DMS53 treated with DMSO at 0.1 percent for 48 hours (cell line): ENCODE measurements at regions not wholly inside any gene's neighbourhood (a gene's known extent, or its start where the extent isn't known, plus 50 kb on each side); places are given as distances from the start of the nearest gene placed in this dataset.
"Not testable (repeated sequence)": the region's sequence is repeated elsewhere in the genome, so short reads cannot be mapped to it uniquely, and the experiment has no call there.

ENCODE experiments used
- DNase-seq: peaks from one replicate; lab custom pipeline; 2025; ENCODE audit not compliant: unreplicated experiment; lab: John Stamatoyannopoulos, UW

DNA sequence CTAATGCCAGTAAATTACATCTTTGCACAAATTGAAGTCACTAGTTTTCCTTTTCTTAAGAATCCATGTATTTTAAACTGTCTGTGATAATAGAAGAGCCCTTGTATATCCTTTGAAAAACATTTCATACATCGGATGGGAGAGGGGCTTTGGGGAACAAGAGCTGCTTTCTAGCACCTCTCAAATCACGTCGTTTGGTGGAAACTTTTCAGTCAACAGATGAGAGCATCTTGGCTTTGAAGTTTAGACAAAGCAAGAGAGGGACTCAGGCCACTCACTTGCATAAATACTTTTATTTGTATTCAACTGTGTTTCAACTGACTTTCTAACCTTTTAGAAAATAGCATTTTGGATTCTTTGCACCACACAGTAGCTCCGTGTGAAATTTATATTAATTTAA lies 502.3 kb upstream of the IMPG1 start:
- no peak for DNase-seq

DNA sequence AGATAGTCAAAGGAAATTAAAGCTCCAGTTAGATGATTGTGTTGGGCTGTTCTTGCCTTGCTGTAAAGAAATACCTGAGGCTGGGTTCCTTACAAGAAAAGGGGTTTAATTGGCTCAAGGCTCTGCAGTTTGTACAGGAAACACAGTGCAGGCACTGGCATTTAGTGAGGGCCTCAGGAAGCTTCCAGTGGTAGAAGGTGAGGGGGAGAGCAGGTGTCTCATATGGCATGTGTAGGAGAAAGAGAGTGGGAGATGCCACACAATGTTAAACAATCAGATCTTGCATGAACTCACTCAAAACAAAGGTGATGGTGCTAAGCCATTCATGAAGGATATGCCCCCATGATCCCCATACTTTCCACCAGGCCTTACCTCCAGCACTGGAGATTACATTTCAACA lies 493.5 kb upstream of the IMPG1 start:
- no peak for DNase-seq

DNA sequence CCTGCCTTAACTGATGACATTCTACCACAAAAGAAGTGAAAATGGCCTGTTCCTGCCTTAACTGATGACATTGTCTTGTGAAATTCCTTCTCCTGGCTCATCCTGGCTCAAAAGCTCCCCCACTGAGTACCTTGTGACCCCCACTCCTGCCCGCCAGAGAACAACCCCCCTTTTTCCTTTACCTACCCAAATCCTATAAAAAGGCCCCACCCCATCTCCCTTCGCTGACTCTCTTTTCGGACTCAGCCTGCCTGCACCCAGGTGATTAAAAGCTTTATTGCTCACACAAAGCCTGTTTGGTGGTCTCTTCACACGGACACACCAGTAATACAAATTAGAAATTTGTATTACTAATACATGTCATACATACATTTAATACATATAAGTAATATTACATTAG lies 489.9 kb upstream of the IMPG1 start:
- not testable (repeated sequence) for DNase-seq

DNA sequence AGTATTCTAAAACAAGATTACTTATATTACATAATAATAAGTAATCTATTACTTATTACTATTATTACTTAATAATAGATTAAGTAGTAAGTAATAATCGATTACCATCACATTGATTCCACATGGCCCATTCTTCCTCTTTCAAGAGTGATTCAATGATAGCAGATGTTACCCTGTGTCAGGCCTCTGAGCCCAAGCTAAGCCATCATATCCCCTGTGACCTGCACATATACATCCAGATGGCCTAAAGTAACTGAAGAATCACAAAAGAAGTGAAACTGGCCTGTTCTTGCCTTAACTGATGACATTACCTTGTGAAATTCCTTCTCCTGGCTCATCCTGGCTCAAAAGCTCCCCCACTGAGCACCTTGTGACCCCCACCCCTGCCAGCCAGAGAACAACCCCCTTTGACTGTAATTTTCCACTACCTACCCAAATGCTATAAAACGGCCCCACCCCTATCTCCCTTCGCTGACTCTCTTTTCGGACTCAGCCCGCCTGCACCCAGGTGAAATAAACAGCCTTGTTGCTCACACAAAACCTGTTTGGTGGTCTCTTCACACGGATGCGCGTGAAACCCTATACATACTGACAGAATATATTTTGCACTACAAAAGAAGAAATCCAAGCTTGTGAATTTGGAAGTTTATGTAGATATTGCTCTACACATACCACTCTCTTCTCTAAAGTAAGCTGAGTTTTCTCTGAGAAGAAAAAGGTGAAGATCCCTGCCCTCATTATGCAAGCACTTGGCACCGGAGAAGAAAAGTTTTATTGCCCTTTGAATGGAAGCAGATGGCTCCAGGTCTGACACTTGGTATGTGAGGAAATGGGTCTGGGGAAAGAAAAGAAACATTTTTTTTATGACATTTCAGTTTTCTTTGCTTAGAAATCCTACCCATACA lies 488.6 kb upstream of the IMPG1 start:
- DNase-seq = not testable (repeated sequence)

DNA sequence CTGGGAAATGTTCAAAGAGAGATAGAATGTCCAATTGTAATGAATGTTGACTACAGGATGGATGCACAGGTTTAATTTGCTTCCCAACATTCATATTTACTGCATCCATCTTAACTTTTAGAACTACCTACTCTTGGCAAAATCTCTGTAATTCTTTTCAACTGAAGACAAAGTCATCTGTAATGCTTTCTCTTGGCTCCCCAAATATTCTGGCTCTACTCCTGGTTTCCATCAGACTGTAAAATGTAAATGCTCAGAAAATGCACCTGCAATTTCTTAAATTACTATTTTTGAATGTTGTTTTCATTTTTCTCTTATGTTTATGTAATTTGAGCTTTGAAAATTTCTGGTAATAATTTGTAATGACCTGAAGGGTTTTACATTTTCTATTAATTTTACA lies 480.8 kb upstream of the IMPG1 start:
- DNase-seq = no peak

DNA sequence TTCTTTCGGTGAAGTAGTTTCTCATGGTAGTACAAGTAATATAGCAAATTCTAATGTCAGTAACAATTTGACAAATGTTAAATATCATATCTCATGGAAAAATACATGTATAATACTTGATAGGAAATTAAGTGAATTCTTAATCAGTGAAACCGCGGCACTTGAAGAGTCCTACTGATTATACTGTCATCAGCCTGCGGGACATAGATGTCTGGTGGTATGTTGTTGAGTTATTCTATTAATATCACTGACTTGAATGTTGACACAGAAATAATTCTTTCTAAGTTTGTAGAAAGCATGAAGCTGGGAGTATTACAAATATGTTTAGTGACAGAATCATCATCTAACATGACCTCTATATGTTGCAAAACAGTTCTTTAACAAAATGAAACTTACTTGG lies 479.8 kb upstream of the IMPG1 start:
- DNase-seq = no peak

DNA sequence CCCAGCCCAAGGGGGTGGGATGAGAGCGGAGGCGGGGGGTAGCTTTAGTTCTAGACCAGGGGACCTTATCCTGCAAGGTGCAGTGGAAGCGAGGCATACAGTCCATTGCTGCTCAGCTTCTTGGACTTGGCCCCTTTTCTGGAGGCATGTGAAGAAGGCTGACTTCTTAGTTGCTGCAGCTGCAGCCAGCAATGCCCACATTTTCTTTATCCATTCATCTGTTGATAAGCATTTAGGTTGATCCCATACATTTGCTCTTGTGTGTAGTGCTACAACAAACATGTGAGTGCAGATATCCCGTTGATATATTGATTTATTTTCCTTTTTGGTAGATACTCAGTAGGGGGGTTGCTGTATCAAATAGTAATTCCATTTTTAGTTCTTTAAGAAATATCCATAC lies 461.2 kb upstream of the IMPG1 start:
- no peak for DNase-seq

DNA sequence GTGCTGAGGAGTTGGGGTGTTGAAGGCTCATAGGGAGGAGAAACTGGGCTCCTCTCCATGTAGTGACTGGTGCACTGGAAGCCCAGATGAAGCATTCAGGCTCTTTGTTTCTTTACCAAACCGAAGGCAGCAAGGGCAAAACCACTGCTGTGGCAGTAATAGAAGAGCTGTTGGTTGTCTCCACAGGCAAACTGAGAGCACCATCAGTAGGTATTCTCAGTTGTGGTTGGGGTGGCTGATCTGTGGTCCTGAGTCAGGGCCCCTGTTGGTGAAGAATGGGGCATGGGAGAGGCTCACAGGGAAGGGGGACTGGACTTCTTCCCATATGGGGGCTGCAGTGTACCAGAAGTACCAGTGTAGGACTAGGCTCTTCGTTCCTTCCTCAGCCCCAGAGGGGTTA lies 460.2 kb upstream of the IMPG1 start:
- no peak for DNase-seq

DNA sequence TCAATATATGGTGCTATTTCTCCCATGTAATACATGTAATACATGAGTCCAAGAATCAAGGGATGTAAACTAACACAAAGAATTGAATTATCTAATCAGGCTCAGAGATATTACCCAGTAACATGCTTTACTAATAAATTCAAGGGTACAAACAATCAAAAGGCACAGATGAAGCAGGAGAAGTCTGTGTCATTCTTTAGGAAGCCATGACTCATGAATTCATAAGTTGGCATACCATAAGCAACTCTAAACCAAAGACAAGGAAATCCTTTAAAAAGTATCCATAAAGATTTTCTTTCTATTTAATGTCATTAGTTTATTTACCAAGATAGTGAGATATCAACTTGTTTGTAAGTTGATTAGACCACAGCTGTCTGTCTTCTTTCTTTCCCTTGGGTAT lies 446.0 kb upstream of the IMPG1 start:
- no peak for DNase-seq

DNA sequence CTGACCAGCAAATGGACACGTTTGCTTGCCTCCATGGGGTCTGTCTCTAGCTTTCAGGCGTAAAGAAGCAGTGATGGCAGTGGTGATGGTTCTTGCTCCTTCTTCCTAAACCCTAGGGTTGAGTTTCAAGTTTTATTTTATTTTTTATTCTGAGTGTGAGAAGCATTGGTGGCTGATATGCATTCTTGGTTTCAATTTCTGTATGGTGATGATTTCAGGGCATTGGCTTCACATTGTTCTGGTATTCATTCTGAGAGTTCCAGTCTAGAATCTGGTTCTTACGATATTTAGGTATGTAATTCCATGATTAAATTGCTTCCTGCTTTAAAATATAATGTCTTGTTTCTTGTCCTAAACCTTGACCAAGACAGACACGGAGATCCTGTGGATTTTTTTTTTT lies 444.5 kb upstream of the IMPG1 start:
- DNase-seq = no peak

DNA sequence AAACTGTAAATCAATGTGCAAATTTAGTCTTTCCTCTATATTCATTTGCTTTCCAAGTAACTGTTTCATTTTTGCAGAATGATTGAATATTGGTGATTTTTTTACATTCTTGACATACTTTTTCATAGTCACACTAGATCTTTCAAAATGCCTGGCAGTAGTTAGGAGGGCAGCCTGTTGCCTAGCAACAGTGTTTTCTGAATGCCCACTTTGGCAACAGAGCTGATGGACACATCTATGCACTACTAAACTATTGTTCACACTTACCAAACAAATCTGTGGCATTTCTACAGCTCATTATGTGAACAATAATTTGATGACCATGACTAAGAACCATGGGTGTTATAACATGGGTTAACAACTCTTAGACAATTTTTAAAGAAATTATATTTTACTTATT lies 438.0 kb upstream of the IMPG1 start:
- DNase-seq = no peak

DNA sequence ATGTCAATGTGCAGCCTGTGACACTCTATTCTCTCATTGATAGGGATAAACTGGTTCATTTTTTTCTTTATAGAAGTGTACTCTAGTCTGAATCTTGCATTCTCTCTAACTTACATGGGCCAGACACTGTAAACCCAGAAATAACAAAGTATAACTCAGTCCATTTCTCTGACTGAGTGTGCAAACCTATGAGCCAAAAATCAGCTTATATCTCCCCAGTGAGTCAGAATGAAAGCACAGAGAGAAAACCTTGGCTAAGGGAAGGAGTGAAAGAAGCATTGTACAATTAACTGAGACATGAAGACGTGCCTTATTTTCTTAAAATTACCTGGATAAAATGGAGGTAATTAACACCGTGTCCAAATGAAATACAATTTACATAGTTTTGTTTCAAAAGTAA lies 436.9 kb upstream of the IMPG1 start:
- DNase-seq = no peak

DNA sequence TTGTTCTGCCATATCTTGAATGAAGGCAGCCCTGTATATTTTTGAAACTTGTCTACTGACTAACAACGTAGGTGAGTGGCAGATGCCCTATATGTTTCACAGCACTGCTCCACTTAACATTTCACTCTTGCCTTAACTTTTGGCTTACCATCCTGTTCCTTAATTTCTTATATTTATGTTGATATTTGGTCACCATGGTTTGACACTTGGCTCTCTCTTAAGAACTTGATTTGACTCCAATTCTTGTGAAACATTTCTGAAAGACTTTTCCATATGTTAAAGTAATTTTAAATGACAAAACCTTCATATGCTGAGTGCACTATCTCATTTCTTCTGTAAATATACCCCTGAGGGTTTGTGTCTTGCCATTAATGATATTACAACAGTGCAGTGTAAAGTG lies 434.3 kb upstream of the IMPG1 start:
- DNase-seq = no peak

DNA sequence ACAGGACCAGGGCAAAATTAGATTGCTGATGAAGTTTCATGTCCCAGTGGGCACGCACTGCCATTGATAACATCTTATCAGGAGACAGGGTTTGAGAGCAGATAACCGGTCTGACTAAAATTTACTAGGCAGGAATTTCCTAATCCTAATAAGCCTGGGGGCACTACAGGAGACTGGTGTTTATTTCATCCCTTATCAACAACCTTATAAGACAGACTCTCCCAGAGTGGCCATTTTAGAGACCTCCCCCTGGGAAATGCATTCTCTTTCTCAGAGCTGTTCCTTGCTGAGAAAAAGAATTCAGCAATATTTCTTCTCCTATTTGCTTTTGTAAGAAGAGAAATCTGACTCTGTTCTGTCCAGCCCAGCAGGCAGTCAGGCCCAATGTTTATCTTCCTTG lies 423.4 kb upstream of the IMPG1 start:
- DNase-seq = no peak

DNA sequence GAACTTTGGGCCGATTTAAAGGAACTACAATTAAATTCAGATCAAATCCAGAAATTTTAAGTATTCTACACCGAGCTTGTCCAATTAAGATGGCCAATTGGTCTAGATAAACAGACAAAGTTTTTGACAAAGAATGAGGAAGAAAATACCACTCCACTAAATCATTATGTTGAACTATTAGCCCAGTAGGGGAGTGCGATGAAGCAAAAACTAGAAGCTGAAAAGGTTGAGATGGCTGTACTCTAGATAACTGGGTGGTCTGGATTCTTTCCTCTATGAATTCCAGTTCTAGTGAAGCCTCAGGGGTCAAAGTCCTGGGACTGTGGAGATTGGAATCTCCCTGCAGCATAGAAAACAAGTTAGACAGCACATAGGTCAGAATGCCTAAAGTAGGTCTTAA lies 418.9 kb upstream of the IMPG1 start:
- not testable (repeated sequence) for DNase-seq

DNA sequence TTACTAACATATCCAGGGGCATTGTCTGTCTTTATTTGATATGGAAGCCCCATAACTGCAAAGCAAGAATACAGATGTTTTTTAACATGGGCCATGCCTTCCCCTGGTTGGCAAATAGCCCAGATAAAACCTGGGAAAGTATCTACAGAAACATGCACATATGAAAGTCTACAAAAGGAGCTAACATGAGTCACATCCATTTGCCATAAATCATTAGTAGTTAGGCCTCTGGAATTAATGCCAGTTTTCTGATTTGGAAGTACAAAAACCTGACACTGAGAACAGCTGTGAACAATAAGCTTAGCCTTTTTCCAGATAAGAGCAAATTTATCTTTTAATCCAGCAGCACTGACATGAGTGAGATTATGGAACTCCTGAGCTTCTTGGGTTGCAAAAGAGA lies 418.0 kb upstream of the IMPG1 start:
- DNase-seq = no peak

DNA sequence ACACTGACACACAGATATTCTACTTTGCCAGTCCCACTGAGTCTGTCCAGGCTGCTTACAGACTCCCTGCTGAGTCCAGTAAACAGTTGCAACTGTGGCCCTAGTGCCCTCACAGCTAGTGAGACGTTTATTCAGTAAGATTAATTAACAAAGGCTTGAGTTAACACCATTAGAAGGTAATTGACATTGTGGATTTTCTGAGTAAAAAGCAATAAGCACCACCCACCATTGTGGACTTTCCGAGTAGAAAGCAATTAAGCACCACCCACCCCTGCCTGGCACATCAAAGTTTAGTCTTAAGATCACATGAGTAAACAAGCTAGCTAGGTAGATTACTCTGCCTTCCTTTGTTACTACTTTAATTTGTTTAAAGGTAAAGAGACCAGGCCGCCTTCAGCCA lies 408.6 kb upstream of the IMPG1 start:
- no peak for DNase-seq

DNA sequence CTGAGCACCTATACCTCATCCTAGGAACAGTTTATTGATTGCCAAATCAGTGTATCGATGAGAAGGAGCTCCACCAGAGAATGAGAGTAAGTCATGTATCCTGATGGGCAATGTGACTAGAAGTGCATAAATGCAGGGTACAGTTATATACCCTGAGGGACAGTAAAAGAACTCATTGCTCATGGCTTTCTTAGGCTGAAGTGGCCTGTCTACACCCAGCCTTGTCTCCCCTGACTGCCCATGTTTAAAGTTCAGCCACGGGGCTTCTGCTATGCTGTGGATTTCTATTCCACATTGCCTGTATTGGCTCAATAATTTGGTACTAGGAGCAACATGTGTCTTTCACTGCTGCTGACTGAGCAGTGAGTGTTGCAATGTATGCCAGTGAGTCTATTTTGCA lies 400.4 kb upstream of the IMPG1 start:
- DNase-seq = no peak

DNA sequence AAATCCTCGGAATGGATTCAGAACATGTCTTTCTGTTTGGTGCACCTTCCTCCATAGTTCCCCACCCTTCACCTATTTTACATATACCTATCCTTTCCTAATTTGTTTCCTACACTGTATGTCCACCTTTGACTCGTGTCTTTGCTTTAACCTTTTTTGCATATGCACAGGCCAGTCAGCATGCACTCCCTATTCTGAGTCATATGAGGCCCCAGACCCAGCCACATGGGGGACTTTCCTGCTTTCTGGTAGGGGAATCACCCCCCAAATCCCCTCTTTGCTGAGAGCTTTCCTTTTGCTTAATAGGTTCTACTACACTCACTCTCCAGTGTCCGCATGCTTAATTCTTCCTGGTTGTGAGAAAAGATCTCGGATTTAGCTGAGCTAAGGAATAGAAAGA lies 393.8 kb upstream of the IMPG1 start:
- no peak for DNase-seq

DNA sequence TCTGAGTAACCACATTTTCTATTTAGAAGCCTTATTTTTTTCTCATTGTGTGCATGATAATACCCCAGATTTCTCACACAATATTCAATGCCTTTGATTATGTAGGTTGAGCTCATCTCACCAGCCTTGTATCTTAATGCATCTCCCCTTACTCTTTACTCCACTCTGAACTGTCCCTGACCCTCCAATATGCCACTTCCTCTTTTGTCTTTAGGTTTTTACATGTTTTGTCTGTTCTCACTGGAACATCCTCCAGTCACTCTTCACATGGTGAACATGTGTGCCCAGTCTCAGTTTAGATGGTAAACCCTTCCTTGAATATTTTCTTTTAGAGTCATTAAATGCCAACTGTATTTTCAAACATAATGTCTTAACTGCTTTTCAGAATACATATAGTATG lies 392.9 kb upstream of the IMPG1 start:
- no peak for DNase-seq

DNA sequence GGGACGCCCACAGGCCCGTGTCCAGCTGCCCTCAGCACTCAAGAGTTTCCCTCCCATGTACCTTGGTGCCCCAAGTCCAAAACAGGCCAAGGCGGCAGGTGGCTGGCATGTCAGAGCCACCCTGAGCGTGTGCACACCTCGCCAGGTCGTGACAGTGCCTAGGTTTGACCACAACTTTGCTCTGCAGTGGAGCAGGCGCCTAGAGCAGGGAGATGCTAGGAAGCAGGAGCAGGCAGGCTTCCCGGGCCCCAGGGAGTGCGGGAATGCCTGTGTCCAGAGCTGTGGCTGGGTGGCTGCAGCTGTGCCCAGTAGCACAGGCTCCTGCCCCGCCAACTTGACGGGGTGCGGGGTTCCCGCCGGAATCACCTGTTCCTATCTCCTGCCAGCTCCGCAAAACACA lies 380.8 kb upstream of the IMPG1 start:
- DNase-seq = no peak

DNA sequence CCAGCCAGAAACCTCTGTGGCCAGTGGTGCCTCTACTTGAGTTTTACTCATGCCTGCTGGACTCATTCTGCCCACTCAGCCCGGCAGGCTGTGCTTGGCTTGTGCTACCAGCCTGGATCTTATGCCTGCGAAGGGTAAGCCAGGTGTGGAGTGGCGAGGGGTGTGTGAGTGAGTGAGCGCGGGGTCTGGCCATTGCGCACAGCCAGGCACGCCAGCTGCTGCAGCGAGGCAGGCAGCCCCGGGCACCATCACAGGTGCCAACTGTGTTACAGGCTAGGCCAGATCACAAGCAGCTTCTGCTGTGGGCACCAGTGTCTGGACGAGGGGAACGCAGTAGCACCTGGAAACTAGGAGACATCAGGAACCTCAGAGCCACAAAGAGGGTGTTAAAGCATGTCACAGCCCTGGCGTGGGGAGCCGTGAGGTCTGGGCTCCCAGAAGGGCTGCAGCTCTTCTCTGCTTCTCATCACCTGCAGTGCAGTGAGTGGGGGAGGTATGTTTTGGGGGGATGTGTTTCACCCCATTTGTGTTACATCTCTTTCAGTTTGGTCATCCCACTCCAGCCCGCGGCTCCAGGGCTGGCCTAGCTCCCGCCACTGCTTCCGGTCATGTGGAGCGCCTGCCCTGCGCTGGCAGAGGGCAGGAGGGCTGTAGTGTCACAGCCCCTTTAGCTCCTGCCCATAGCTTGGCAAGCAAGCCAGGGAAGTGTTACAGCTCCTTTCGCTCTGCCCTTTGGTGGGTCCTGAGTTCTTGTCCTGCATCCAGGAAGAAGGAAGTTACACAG lies 379.7 kb upstream of the IMPG1 start:
- no peak for DNase-seq
